SK-N-SH (cell line): ENCODE measurements at regions not wholly inside any gene's neighbourhood (a gene's known extent, or its start where the extent isn't known, plus 50 kb on each side); places are given as distances from the start of the nearest gene placed in this dataset.

ENCODE experiments used
- CTCF ChIA-PET: fragments of 300-600, 350-600 bp; formaldehyde crosslinking; extraction: SDS; loops from one replicate; lab custom pipeline; 2021; lab: Yijun Ruan, JAX
- POLR2A ChIA-PET: fragments of 350-600 bp; sonication (Branson Sonifier 250); formaldehyde crosslinking; extraction: SDS; loops from one replicate; lab custom pipeline; 2020; ENCODE audit warnings: antibody characterized with exemption, inconsistent platforms; lab: Yijun Ruan, JAX
- DNase-seq: peaks from one replicate; pipeline ENCODE4 v3.0.0; 2012
- H2AFZ ChIP-seq: fragments of 200-600 bp; sonication (generic); 2 replicates; pipeline ENCODE4 v1.8.1; 2016; ENCODE audit warnings: antibody characterized with exemption, mild to moderate bottlenecking, low read depth
- H3F3A ChIP-seq: fragments of 200-600 bp; sonication (generic); replicated peaks from 2 replicates; pipeline ENCODE3; 2016; ENCODE audit warnings: antibody characterized with exemption, mild to moderate bottlenecking; ENCODE audit not compliant: insufficient read depth
- H3K27ac ChIP-seq, 2 experiments: fragments of 200-500 bp in 1 of 2; fragments of 200-600 bp in 1 of 2; sonication (Bioruptor generic) in 1 of 2; sonication (generic), shearing (Covaris generic) in 1 of 2; 2 replicates each; pipeline versions ENCODE4 v1.5.1 to v1.6.1; 2014 to 2016; ENCODE audit warnings: low read depth in 2 of 2, inconsistent platforms in 1 of 2, low read length in 1 of 2, mild to moderate bottlenecking in 1 of 2, mixed read lengths in 1 of 2
- H3K27me3 ChIP-seq: fragments of 200-600 bp; sonication (generic), shearing (Covaris generic); 2 replicates; pipeline ENCODE4 v1.6.1; 2016; ENCODE audit warnings: mixed run types; ENCODE audit not compliant: insufficient read depth
- H3K36me3 ChIP-seq, 2 experiments: fragments of 200-500 bp in 1 of 2; fragments of 200-600 bp in 1 of 2; sonication (Bioruptor generic) in 1 of 2; sonication (generic) in 1 of 2; replicated peaks in 1 of 2; 2 replicates each; pipeline versions ENCODE3 to v1.5.1; 2014 to 2016; ENCODE audit warnings: low read length in 1 of 2, mild to moderate bottlenecking in 1 of 2; ENCODE audit not compliant: insufficient read depth in 2 of 2, control insufficient read depth in 1 of 2
- H3K4me1 ChIP-seq, 2 experiments: fragments of 200-500 bp in 1 of 2; fragments of 200-600 bp in 1 of 2; sonication (Bioruptor generic) in 1 of 2; sonication (generic), shearing (Covaris generic) in 1 of 2; 2 replicates each; pipeline versions ENCODE4 v1.5.1 to v1.6.1; 2014 to 2016; ENCODE audit warnings: low read depth in 1 of 2, low read length in 1 of 2, mixed run types in 1 of 2; ENCODE audit not compliant: insufficient read depth in 2 of 2, control insufficient read depth in 1 of 2
- H3K4me2 ChIP-seq: fragments of 200-600 bp; sonication (generic), shearing (Covaris generic); 2 replicates; pipeline ENCODE4 v1.6.1; 2017; ENCODE audit warnings: mixed run types
- H3K4me3 ChIP-seq, 2 experiments: fragments of 200-500 bp in 1 of 2; fragments of 200-600 bp in 1 of 2; sonication (Bioruptor generic) in 1 of 2; sonication (generic), shearing (Covaris generic) in 1 of 2; 2 replicates each; pipeline versions ENCODE4 v1.5.1 to v1.8.1; 2014 to 2016; ENCODE audit warnings: low read depth in 2 of 2, inconsistent platforms in 1 of 2, low read length in 1 of 2, mild to moderate bottlenecking in 1 of 2, mixed read lengths in 1 of 2, moderate library complexity in 1 of 2
- H3K79me2 ChIP-seq: fragments of 200-600 bp; sonication (generic); 2 replicates; pipeline ENCODE4 v1.8.1; 2017; ENCODE audit warnings: mild to moderate bottlenecking; ENCODE audit not compliant: insufficient read depth
- H3K9ac ChIP-seq: fragments of 200-600 bp; sonication (generic); 2 replicates; pipeline ENCODE4 v1.6.1; 2017; ENCODE audit warnings: mixed run types
- H3K9me2 ChIP-seq: fragments of 200-600 bp; sonication (generic); 2 replicates; pipeline ENCODE4 v1.6.1; 2017; ENCODE audit warnings: mixed run types
- H3K9me3 ChIP-seq: fragments of 200-600 bp; sonication (generic); 2 replicates; pipeline ENCODE4 v1.6.1; 2017; ENCODE audit warnings: mixed run types, mild to moderate bottlenecking, moderate library complexity
- H4K20me1 ChIP-seq: fragments of 200-600 bp; sonication (generic); 2 replicates; pipeline ENCODE4 v1.6.1; 2017; ENCODE audit warnings: mild to moderate bottlenecking, mixed run types; ENCODE audit not compliant: insufficient read depth
- CHD2 ChIP-seq: fragments of 150-350 bp; IDR thresholded peaks from 2 replicates; pipeline ENCODE4 v1.6.1; 2018; ENCODE audit warnings: low read length; ENCODE audit not compliant: partially characterized antibody
- CTCF ChIP-seq: fragments of 200-600 bp; sonication (generic); IDR thresholded peaks from 2 replicates; pipeline ENCODE4 v1.6.1; 2017; ENCODE audit warnings: antibody characterized with exemption, mild to moderate bottlenecking, moderate library complexity
- ELF1 ChIP-seq: IDR thresholded peaks from 2 replicates; pipeline ENCODE4 v1.4.0; 2012
- EP300 ChIP-seq, 2 experiments: IDR thresholded peaks; 2 replicates each; pipeline versions ENCODE4 v1.4.0 to v1.6.1; 2012; ENCODE audit warnings: borderline replicate concordance in 1 of 2, low read depth in 1 of 2, low read length in 1 of 2
- FOSL2 ChIP-seq: IDR thresholded peaks from 2 replicates; pipeline ENCODE4 v1.4.0; 2012; ENCODE audit warnings: low read depth, mild to moderate bottlenecking, moderate library complexity, borderline replicate concordance
- FOXJ3 ChIP-seq: sonication (generic); formaldehyde crosslinking; IDR thresholded peaks from 2 replicates; pipeline ENCODE4 v1.5.1; 2020; ENCODE audit warnings: mild to moderate bottlenecking, missing genetic modification reagents
- FOXM1 ChIP-seq: IDR thresholded peaks from 2 replicates; pipeline ENCODE4 v1.4.0; 2012; ENCODE audit warnings: low read depth, mild to moderate bottlenecking
- JUND ChIP-seq: IDR thresholded peaks from 2 replicates; pipeline ENCODE4 v1.4.0; 2012
- MAX ChIP-seq: IDR thresholded peaks from 2 replicates; pipeline ENCODE4 v1.4.0; 2012; ENCODE audit warnings: low read depth
- MXI1 ChIP-seq: IDR thresholded peaks from 2 replicates; pipeline ENCODE4 v1.6.1; 2012; ENCODE audit warnings: mild to moderate bottlenecking, low read depth, low read length, improper control_type of control experiment
- NRF1 ChIP-seq: IDR thresholded peaks from 2 replicates; pipeline ENCODE4 v1.6.1; 2012; ENCODE audit warnings: low read depth, mild to moderate bottlenecking, low read length
- PBX3 ChIP-seq: IDR thresholded peaks from 2 replicates; pipeline ENCODE4; 2012
- RAD21 ChIP-seq: IDR thresholded peaks from 2 replicates; pipeline ENCODE4 v1.6.1; 2012; ENCODE audit warnings: mild to moderate bottlenecking, low read length
- RCOR1 ChIP-seq: fragments of 150-350 bp; IDR thresholded peaks from 2 replicates; pipeline ENCODE4 v1.6.1; 2017; ENCODE audit warnings: antibody characterized with exemption, low read length
- REST ChIP-seq: IDR thresholded peaks from 2 replicates; pipeline ENCODE4 v1.6.1; 2012; ENCODE audit warnings: mild to moderate bottlenecking, low read depth, low read length, moderate library complexity
- RFX5 ChIP-seq: IDR thresholded peaks from 2 replicates; pipeline ENCODE4 v1.6.1; 2012; ENCODE audit warnings: mild to moderate bottlenecking, improper control_type of control experiment, low read length
- RXRA ChIP-seq: IDR thresholded peaks from 2 replicates; pipeline ENCODE4 v1.4.0; 2012; ENCODE audit warnings: low read depth, mild to moderate bottlenecking, borderline replicate concordance
- SMC3 ChIP-seq: IDR thresholded peaks from 2 replicates; pipeline ENCODE4 v1.6.1; 2012; ENCODE audit warnings: low read depth, low read length, improper control_type of control experiment
- TAF1 ChIP-seq: IDR thresholded peaks from 2 replicates; pipeline ENCODE4 v1.6.1; 2012; ENCODE audit warnings: low read depth, mild to moderate bottlenecking, low read length, moderate library complexity, borderline replicate concordance
- TCF12 ChIP-seq: IDR thresholded peaks from 2 replicates; pipeline ENCODE4 v1.4.0; 2012
- ZBTB33 ChIP-seq: IDR thresholded peaks from 2 replicates; pipeline ENCODE4 v1.4.0; 2012; ENCODE audit warnings: low read depth, borderline replicate concordance
- WGBS: methylation state at CpG from one replicate; pipeline ENCODE4 v1.1.6; 2017; ENCODE audit warnings: low lambda C conversion rate; 5-methylcytosine and 5-hydroxymethylcytosine counted together

- no peak for TF ChIP-seq CTCF
- TF ChIP-seq, all 33 proteins: peak for 0
Observed at GRCh38 chr19:28500296-28500695, 712.7 kb downstream of the UQCRFS1 start (continued).

- ChIA-PET POLR2A (no interaction called here), CTCF (no interaction called here)
- no peaks in the 10 kb centered on the region for H3K4me1 ChIP-seq
- 22% methylated on average over 7 of the region's 7 CpGs for WGBS
- no peak overlapping the region for H3K4me2 ChIP-seq
- no peak overlapping the region for H3K27ac ChIP-seq
- no peak for DNase-seq
- no peaks in the 10 kb centered on the region for H3K36me3 ChIP-seq
- H3K4me3 ChIP-seq = no peak overlapping the region
- peaks cover 11% of the 10 kb centered on the region; the same call in 1 of the 2 replicates for H3K27me3 ChIP-seq
- H3F3A ChIP-seq = no peaks in the 10 kb centered on the region
- no peaks in the 10 kb centered on the region for H4K20me1 ChIP-seq
- H3K9me2 ChIP-seq = no peaks in the 10 kb centered on the region
- TF ChIP-seq FOSL2 (no peak), RFX5 (no peak), RAD21 (no peak), EP300 (IDR thresholded peaks at IDR 0.05; ENCODE audit: borderline replicate concordance in 1 of 2, low read depth in 1 of 2, low read length in 1 of 2) (no peak), SMC3 (no peak), FOXJ3 (CRISPR knock-in tag) (no peak), TAF1 (no peak), TCF12 (no peak), JUND (no peak), ELF1 (no peak), NRF1 (no peak), RXRA (no peak), MAX (no peak), FOXM1 (no peak), REST (no peak), ZBTB33 (no peak), CHD2 (no peak), MXI1 (no peak), PBX3 (no peak), RCOR1 (no peak)
- H2AFZ ChIP-seq = no peak overlapping the region
- no peaks in the 10 kb centered on the region for H3K79me2 ChIP-seq
- no peak overlapping the region for H3K9ac ChIP-seq
- H3K9me3 ChIP-seq = no peaks in the 10 kb centered on the region
Observed at GRCh38 chr19:28498404-28498976, 714.5 kb downstream of the UQCRFS1 start.
